Uterus (tissue), 3 donors: ENCODE measurements at regions not wholly inside any gene's neighbourhood (a gene's known extent, or its start where the extent isn't known, plus 50 kb on each side); places are given as distances from the start of the nearest gene placed in this dataset.
A peak's percentile ranks its signal among the peaks of the same experiment; 100 is the strongest.

Experiments used
- DNase-seq, 2 donors: peaks; one replicate each; pipeline ENCODE4 v3.0.0-alpha.2; 2019 to 2020
- H3K27ac ChIP-seq, 2 donors: fragments of 200-600 bp; sonication (generic); 1 replicate in 1 of 2; 2 replicates in 1 of 2; pipeline ENCODE4 v1.5.1; 2016 to 2018
- H3K27me3 ChIP-seq, 2 donors: fragments of 200-600 bp; sonication (generic); one replicate each; pipeline ENCODE4 v1.5.1; 2018 to 2019; ENCODE audit warnings: control low read depth in 1 of 2
- H3K36me3 ChIP-seq, 2 donors: fragments of 200-600 bp; sonication (generic); one replicate each; pipeline ENCODE4 v1.5.1; 2019; ENCODE audit warnings: control low read depth in 1 of 2
- H3K4me1 ChIP-seq, 2 donors: fragments of 200-600 bp; sonication (generic); one replicate each; pipeline ENCODE4 v1.5.1; 2018 to 2019; ENCODE audit warnings: control low read depth in 1 of 2
- H3K4me3 ChIP-seq, 2 donors: fragments of 200-600 bp; sonication (generic); 1 replicate in 1 of 2; 2 replicates in 1 of 2; pipeline ENCODE4 v1.5.1; 2018 to 2019; ENCODE audit warnings: mild to moderate bottlenecking in 1 of 2
- H3K9me3 ChIP-seq, 2 donors: fragments of 200-600 bp; sonication (generic); one replicate each; pipeline ENCODE4 v1.5.1; 2019; ENCODE audit warnings: control low read depth in 1 of 2
- CTCF ChIP-seq, 4 experiments: fragments of 200-600 bp in 2 of 4; fragments of 450-650 bp in 2 of 4; sonication (generic) in 2 of 4; IDR thresholded peaks; one replicate each; pipeline ENCODE4 v1.5.1; 2016 to 2019; ENCODE audit warnings: antibody characterized with exemption in 4 of 4, mild to moderate bottlenecking in 2 of 4, moderate library complexity in 1 of 4
- POLR2A ChIP-seq, 2 donors: fragments of 450-650 bp; IDR thresholded peaks; one replicate each; pipeline ENCODE4 v1.6.1; 2016; ENCODE audit warnings: antibody characterized with exemption in 2 of 2, mild to moderate bottlenecking in 1 of 2, moderate library complexity in 1 of 2
- intact Hi-C: fragments of 100-400 bp; cut with DNase I; formaldehyde crosslinking; loops from one replicate; pipeline ENCODE4 v1.15.1; 2023; ENCODE audit warnings: low total_unique reads
- donor health status: DM: yes; HTN: yes; CAD: no.

DNA sequence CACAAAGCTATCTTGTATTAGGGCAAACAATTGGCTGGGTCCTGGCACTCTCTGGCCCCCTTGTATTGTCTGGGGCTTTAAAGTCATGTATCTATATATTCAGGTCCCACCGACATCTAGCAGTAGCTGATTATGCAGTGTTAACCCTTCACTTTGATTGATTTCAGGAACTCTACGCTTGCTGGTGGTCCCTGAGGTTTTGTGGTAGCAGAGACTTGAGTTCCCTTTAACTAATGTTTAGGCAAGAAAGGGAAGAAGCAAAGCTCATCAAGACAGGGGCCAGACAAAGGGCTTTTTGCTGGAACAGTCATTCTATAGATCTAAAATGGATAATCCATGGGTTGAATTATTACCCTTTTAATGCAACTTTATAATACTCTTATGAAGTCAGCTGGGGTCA, 95.3 kb upstream of the EPB41L3 start:
- intact Hi-C loops = no loop called here
- Histone ChIP-seq H3K9me3 (no peaks in the 10 kb centered on the region), H3K36me3 (no peaks in the 10 kb centered on the region), H3K4me1 (no peaks in the 10 kb centered on the region), H3K27me3 (no peaks in the 10 kb centered on the region), H3K4me3 (no peak overlapping the region), H3K27ac (no peak overlapping the region)
- no peak for DNase-seq
- TF ChIP-seq POLR2A (IDR thresholded peaks at IDR 0.05) (no peak), CTCF (IDR thresholded peaks at IDR 0.05) (no peak)

GRCh38 chr18:5632041-5632440, 88.2 kb upstream of the EPB41L3 start:
- intact Hi-C loops = no loop called here
- no peaks in the 10 kb centered on the region for H3K9me3 ChIP-seq
- TF ChIP-seq POLR2A (IDR thresholded peaks at IDR 0.05) (no peak), CTCF (IDR thresholded peaks at IDR 0.05) (no peak)
- no peaks in the 10 kb centered on the region for H3K36me3 ChIP-seq
- H3K4me3 ChIP-seq = no peak overlapping the region
- peaks cover 0 to 4% of the 10 kb centered on the region in 2 donors for H3K4me1 ChIP-seq
- H3K27me3 ChIP-seq = no peaks in the 10 kb centered on the region
- H3K27ac ChIP-seq = no peak overlapping the region
- no peak for DNase-seq

- peak overlapping the region in 1 of 2 donors; percentile 70 for H3K27ac ChIP-seq
- no peaks in the 10 kb centered on the region for H3K9me3 ChIP-seq
- no peak for DNase-seq
- H3K27me3 ChIP-seq = no peaks in the 10 kb centered on the region
- intact Hi-C loops = no loop called here
- no peaks in the 10 kb centered on the region for H3K36me3 ChIP-seq
- TF ChIP-seq CTCF (IDR thresholded peaks at IDR 0.05) (no peak), POLR2A (IDR thresholded peaks at IDR 0.05) (no peak)
- H3K4me3 ChIP-seq = peak overlapping the region in 1 of 2 donors; percentile 48
- H3K4me1 ChIP-seq = peaks cover 0 to 4% of the 10 kb centered on the region in 2 donors
These were observed 87.2 kb upstream of the EPB41L3 start for GRCh38 chr18:5630900-5631413.

DNA sequence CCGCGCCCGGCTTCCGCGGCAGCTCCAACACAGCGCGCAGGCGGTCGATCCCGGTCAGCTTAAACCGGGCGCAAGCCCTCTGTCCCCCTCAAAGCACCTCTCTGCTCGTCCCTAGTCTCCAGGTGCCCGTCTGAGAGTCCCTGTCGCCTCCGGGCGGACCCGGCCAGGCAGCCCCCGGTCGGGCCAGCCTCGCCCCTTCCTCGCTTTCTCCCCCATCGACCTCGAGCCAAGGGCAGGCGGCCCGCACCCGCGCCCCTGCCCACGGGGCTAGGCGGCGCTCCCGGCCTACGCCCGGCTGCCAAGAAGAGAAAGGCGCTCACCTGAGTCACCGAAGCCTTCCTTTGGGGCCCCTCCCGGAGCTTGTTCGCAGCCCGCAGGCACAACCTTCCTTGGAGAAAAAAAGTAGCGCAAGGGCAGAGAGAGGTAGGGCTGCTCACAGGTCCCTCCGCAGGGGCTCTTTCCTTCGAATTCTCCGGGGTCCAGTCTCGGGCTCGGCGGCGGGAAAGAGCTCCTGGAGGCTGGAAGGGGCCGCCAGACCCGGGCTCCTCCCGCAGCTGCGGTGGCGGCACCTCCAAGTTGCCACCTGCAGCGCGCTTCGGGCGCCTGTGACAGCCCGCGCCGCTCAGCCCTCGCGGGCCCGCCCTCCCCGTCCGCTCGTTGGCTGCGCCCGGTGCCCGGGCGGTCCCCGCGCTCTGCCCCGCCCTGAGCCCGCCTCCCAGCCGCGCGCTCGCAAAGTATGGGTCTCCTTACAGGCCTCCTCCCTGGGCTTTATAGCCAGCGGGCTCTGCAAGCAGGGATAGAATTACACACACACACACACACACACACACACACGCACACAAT, 86.5 kb upstream of the EPB41L3 start:
- Histone ChIP-seq H3K27me3 (no peaks in the 10 kb centered on the region), H3K27ac (peak overlapping the region in 1 of 2 donors; percentile 70), H3K4me3 (peak overlapping the region; percentile 40 to 48), H3K36me3 (no peaks in the 10 kb centered on the region), H3K9me3 (no peaks in the 10 kb centered on the region), H3K4me1 (peaks cover 0 to 4% of the 10 kb centered on the region in 2 donors)
- peak; percentile 63 to 71 for DNase-seq
- TF ChIP-seq POLR2A (IDR thresholded peaks at IDR 0.05) (peak in 1 of 2 donors; percentile 50), CTCF (IDR thresholded peaks at IDR 0.05) (no peak)
- intact Hi-C loops = no loop called here

DNA sequence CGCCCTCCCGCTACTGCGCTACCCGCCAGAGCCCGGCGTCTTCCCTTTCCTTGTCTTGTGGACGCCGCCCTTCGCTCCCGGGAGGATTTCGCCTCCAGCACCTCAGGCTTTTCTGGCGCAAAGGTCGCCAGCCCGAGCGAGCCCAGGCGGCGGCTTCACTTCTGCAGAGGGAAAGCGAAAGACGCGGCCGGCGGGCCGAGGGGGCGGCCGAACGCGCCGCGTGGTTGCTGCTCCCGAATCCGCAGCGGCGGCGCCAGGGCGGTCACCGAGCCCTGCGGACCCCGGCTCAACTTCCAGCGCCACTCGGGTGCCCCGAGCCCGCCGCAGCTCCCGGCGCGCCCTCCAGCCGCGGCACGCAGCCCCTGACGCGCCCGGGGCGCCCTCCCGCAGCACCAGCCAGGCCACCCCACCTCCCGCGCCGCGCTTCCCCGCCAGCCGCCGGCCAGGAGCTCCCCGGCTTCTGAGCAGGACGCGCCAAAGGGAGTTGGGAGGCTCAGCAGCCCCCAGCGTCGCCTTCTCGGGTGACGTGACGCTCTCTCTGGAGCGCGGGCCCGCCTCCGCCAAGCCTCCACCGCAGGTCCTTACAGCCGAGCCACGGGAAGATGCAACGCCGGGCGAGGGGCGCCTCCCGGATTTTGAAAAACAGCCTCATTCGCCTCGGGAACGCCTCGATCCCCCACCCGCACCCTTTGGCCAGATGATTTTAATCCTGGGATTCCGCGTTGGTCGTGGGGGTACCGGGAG, 84.9 kb upstream of the EPB41L3 start:
- no peaks in the 10 kb centered on the region for H3K9me3 ChIP-seq
- DNase-seq = peak; percentile 39
- no peaks in the 10 kb centered on the region for H3K36me3 ChIP-seq
- H3K4me1 ChIP-seq = peaks cover 0 to 4% of the 10 kb centered on the region in 2 donors
- H3K27ac ChIP-seq = peak overlapping the region; percentile 27 to 70
- no peaks in the 10 kb centered on the region for H3K27me3 ChIP-seq
- intact Hi-C loops = no loop called here
- TF ChIP-seq CTCF (IDR thresholded peaks at IDR 0.05) (no peak), POLR2A (IDR thresholded peaks at IDR 0.05) (peak in 1 of 2 donors; percentile 15)
- peak overlapping the region; percentile 40 to 48 for H3K4me3 ChIP-seq
